HG02970 (cell line): ENCODE measurements at regions not wholly inside any gene's neighbourhood (a gene's known extent, or its start where the extent isn't known, plus 50 kb on each side); places are given as distances from the start of the nearest gene placed in this dataset.

Experiments
- ATAC-seq: cut with Tn5 transposase; IDR thresholded peaks from one replicate; pipeline ENCODE4 v1.9.1; 2021; ENCODE audit warnings: mild to moderate bottlenecking, moderate library complexity, moderate number of reproducible peaks; ENCODE audit not compliant: unreplicated experiment, low FRiP score

- ATAC-seq = no peak
Measured at GRCh38 chr9:99391937-99392594, 170.0 kb downstream of the SEC61B start.

DNA sequence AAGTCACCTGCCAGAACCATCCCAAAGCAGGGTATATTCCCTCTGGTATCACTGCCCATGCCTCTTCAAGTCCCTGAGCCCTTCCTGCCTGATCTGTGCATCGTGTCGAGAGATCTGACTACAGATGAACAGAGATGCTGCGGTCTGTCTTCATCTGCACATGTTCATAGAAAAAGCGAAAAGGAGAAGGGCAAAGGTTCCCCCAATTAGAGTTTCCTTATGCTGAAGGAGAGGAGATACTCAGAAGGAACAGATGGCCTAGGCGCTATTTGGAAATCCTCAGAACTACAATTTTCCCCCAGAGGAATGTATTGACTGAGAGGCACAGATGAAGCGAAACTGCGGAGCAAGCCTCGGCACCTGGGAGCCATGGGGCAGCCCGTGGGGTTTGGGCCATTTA lies 170.9 kb downstream of the SEC61B start:
- no peak for ATAC-seq

DNA sequence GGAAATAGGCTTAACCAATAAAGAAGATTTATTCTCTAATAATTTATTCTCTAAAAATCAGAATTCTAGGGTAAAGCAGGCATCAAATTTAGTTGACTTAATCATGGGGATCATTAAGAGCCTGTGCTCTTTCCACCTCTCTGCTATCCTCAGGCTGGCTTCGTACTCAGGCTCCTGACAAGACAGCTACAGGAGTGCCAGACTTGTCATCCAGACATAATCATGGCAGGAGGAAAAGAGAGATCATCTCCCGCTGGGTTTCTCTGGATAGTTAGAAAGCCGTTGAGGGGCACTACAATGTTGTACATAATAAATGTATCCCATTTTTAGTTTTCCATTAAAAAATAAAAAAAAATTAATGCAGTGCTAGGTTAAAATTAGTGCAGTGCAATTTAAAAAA lies 171.9 kb downstream of the SEC61B start:
- no peak for ATAC-seq

DNA sequence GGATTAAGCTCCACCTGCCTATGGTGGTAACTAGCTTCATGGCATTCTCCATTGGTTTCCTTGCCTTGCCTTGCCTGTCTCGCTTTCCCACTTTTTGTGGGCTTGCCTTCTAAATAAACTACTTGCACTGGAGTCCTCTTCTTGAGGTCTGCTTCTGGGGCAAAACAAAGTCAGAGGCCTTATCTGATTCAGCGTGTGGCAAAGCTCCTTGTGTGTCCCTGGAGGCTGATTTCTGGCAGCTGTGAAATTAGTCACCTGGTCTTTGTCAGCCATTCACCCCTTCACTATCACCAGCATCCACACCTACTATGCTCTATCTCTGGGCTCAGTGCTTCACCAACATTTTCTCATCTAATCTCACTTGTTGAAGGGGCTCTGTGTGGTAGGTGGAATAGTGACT lies 176.2 kb downstream of the SEC61B start:
- no peak for ATAC-seq

GRCh38 chr9:99399474-99399873 lies 177.4 kb downstream of the SEC61B start:
- no peak for ATAC-seq

- no peak for ATAC-seq
Measured at GRCh38 chr9:99400184-99400731, 178.2 kb downstream of the SEC61B start.

DNA sequence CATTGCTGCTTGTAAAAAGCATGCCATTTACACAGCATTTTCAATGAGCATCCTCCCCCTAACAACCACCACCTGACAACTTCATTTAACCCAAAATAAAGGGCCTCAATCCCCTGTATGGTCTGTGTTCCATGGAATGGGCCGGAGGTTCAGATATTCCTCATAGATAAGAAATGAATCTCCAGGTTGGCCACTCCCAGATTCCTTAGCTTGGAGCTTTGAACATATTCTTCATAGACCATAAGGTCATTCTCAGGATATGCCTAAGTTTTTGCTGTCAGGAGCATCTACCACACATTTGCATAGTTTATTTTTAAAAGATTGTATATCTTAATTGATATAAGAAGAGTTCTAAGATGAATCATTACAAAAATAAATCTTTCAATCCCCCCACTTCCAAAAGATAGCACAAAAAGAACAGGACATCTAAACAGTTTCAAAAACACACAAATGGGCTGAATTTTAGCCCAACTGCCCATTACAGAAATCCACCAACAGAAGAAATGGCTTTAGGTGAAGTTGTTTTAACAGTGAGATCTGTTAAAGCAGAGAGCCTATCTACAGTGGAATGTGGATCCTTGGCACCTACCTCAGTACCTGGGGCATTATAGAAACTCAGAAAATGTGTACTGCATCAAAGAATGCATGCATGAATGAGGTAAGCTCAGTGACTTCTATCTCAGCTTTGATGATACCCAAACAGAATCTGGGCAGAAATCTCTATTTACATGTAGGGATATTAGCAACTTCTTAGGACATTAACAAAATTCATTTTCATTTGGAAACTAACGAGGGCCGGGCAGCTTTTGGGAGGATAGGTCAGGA lies 179.8 kb downstream of the SEC61B start:
- no peak for ATAC-seq

DNA sequence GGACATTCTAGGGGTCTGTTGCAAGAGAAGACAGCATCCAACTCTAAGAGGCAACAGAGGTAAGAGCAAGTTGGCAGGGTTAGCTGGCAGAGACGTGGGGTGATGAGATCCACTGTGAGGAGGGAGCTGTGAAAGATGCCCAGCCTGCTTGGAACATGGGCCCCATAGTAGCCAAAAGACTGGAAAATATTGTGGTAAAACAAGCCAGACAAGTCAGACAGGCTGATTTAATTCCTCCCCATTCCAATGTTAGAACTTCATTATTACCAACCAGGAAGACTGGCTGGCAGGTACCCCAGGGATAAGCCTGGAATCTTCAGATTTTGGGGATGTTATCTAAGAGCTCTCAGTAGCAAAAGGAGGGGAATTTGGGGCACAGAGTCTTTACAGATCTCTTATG lies 181.3 kb downstream of the SEC61B start:
- ATAC-seq = no peak

- ATAC-seq = no peak
Measured at GRCh38 chr9:99405359-99405758, 183.3 kb downstream of the SEC61B start.

DNA sequence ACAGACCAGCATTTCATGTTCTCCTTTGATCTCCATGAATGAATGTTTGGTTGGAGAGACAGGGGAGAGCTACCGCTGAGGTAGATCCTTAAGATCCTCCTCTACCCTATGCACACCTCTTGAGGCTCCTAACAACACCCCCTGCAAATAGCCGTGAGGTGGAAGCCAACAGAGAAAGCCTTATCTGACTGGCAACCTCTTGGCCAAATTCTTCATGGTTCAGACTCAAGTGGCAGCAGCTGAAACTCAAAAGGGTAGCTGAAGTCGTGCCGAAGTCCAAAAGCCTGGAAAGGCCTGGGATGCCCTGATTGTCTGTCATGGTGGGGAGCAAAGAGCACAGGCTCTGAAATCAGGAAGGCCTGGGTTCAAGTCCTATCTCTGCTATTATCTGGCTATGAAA lies 184.9 kb downstream of the SEC61B start:
- no peak for ATAC-seq

GRCh38 chr9:99411068-99411467 lies 189.0 kb downstream of the SEC61B start:
- no peak for ATAC-seq

GRCh38 chr9:99411479-99412115 lies 189.5 kb downstream of the SEC61B start:
- ATAC-seq = no peak

GRCh38 chr9:99412606-99413005 lies 190.5 kb downstream of the SEC61B start:
- no peak for ATAC-seq

DNA sequence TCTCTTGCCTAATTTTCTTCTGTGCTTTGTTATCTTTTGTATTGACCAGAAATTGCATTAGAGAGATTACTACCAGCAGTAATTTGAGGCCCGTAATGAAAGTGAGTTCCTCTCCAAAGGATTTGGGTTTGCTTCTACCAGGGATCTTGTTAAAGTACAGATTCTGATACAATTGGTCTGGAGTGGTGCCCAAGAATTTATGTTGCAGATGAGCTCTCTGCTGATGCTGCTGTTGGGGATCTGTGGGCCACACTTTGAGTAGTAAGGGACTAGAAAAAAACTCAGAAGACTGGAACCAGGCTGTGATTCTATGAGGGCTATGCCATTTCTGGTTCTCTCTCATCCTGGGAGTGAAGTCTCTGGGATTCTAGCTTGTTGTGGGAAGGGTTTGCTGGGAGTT lies 192.2 kb downstream of the SEC61B start:
- ATAC-seq = no peak

- no peak for ATAC-seq
Measured at GRCh38 chr9:99415606-99416005, 193.5 kb downstream of the SEC61B start.

GRCh38 chr9:99416007-99416406 lies 193.9 kb downstream of the SEC61B start:
- no peak for ATAC-seq

- ATAC-seq = no peak
Measured at GRCh38 chr9:99419070-99419469, 197.0 kb downstream of the SEC61B start.

DNA sequence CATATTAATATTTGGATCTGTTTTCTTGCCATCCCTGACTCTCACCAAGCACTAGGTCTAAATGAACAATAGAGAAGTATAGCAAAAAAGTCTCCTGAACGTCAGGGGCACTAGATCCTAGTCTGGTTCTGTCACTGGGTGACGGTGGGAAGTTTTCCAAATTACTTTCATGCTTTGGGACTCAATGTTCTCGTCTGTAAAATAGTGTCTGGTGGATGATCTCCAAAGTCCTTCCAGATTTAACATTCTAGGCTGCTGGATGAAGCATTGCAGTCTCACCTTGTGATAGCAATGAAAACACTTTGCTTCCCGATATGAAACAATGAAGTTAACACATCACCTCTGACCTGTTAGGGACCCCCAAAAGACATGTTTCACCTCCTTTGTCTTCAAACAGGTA lies 199.3 kb downstream of the SEC61B start:
- no peak for ATAC-seq

- ATAC-seq = no peak
Measured at GRCh38 chr9:99425124-99425523, 203.0 kb downstream of the SEC61B start.

DNA sequence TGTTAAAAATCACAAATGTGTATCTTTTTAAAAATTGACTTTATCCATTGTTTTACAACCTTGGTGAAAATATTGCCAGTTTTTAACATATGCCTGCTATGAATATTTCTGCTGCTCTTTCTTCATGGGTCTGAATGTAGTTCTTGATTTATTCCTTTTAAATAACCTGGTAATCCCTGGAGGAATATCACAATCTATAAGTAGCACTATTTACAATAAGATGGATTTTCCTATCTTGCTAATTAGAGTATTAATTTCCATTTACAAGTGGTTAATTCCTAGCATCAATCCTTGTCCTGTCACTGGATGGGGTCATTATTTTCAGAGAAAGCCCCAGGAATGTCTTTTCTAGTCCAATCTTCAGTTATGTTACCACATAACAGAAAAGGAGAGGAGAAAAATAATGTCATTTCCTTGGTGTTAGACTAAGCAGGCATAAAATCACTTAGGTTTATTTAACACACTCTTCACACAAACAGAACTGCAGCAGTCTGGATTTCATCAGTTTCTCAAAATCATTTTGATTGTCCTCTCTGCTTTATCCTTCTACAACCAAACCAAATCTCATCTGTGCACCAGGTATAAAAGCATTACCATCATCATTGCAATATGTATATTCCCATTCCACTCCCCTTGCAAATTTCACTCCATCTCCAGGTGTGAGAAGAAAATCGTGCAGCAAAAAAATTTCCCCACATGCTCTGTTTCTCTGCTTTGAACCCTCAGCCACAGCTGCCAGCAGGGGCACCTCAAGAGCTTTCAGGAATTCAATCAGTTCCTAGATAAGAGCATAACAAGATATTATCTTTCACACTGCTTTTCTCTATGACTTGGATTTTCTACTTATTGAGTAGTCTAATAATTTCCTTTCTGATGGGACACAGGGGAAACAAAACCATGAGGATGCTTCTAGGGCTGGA lies 204.1 kb downstream of the SEC61B start:
- ATAC-seq = no peak
